ENCODE measurements at regions not wholly inside any gene's neighbourhood (a gene's known extent, or its start where the extent isn't known, plus 50 kb on each side); places are given as distances from the start of the nearest gene placed in this dataset.

DNA sequence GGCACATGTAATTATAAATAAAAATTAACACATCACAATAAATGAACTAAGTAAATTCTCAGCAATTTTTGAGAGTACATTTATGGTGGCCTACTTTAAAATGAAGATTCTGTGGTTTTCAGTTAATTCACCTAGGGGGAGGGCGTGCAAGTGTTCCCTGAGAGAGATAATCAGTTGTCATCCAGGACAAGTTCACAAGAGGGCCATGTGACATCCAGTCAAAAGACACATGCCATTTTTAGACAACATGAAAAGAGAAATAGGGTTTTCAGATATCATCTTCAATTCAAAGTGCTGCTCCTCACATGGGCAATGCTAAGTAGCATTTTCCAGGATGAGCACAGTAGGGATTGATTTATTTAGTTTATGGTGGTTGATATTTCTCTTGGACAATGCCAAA is 393.7 kb downstream of the STK39 start:
- H3K4me3 ChIP-seq (ENCODE audit: low read length): no peak overlapping the region
- H3K27me3 ChIP-seq (ENCODE audit: control insufficient read depth, insufficient read depth, low read length): no peaks in the 10 kb centered on the region
- WGBS (ENCODE audit: insufficient coverage): 75% methylated on average over 1 of the region's 1 CpG
- no peak overlapping the region for H3K27ac Mint-ChIP-seq
- H3K36me3 Mint-ChIP-seq: no peaks in the 10 kb centered on the region
- ATAC-seq: no peak
- H3K27me3 Mint-ChIP-seq (ENCODE audit: low read depth in 2 of 2): peaks cover 5 to 11% of the 10 kb centered on the region in 2 donors
- no peaks in the 10 kb centered on the region for H3K4me1 ChIP-seq (ENCODE audit: control insufficient read depth, insufficient read depth, low read length)
- TF ChIP-seq, protein P1, sequence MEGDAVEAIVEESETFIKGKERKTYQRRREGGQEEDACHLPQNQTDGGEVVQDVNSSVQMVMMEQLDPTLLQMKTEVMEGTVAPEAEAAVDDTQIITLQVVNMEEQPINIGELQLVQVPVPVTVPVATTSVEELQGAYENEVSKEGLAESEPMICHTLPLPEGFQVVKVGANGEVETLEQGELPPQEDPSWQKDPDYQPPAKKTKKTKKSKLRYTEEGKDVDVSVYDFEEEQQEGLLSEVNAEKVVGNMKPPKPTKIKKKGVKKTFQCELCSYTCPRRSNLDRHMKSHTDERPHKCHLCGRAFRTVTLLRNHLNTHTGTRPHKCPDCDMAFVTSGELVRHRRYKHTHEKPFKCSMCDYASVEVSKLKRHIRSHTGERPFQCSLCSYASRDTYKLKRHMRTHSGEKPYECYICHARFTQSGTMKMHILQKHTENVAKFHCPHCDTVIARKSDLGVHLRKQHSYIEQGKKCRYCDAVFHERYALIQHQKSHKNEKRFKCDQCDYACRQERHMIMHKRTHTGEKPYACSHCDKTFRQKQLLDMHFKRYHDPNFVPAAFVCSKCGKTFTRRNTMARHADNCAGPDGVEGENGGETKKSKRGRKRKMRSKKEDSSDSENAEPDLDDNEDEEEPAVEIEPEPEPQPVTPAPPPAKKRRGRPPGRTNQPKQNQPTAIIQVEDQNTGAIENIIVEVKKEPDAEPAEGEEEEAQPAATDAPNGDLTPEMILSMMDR (IDR thresholded peaks at IDR 0.05): no peak
- no peak overlapping the region for H3K27ac ChIP-seq (ENCODE audit: low read length)
- no peak overlapping the region for H3K4me3 Mint-ChIP-seq
- no peak for DNase-seq
- no peaks in the 10 kb centered on the region for H3K36me3 ChIP-seq (ENCODE audit: control insufficient read depth, insufficient read depth, low read length)
- H3K9me3 Mint-ChIP-seq: no peaks in the 10 kb centered on the region
- no peaks in the 10 kb centered on the region for H3K9me3 ChIP-seq (ENCODE audit: control insufficient read depth, insufficient read depth, low read length)
- no peaks in the 10 kb centered on the region for H3K4me1 Mint-ChIP-seq
- intact Hi-C loops (cut with micrococcal nuclease): no loop called here

- H3K9me3 ChIP-seq (ENCODE audit: control insufficient read depth, insufficient read depth, low read length): no peaks in the 10 kb centered on the region
- H3K27me3 Mint-ChIP-seq (ENCODE audit: low read depth in 2 of 2): peaks cover 8 to 11% of the 10 kb centered on the region in 2 donors
- H3K4me3 Mint-ChIP-seq: no peak overlapping the region
- H3K27ac ChIP-seq (ENCODE audit: low read length): no peak overlapping the region
- DNase-seq (no peak), ATAC-seq (no peak)
- H3K4me1 ChIP-seq (ENCODE audit: control insufficient read depth, insufficient read depth, low read length): no peaks in the 10 kb centered on the region
- no peak overlapping the region for H3K4me3 ChIP-seq (ENCODE audit: low read length)
- WGBS (ENCODE audit: insufficient coverage): 37% methylated on average over 1 of the region's 1 CpG
- intact Hi-C loops (cut with micrococcal nuclease): no loop called here
- H3K27ac Mint-ChIP-seq: no peak overlapping the region
- H3K4me1 Mint-ChIP-seq: no peaks in the 10 kb centered on the region
- H3K9me3 Mint-ChIP-seq: no peaks in the 10 kb centered on the region
- H3K36me3 ChIP-seq (ENCODE audit: control insufficient read depth, insufficient read depth, low read length): no peaks in the 10 kb centered on the region
- no peaks in the 10 kb centered on the region for H3K27me3 ChIP-seq (ENCODE audit: control insufficient read depth, insufficient read depth, low read length)
- H3K36me3 Mint-ChIP-seq: no peaks in the 10 kb centered on the region
- TF ChIP-seq, protein P1 (IDR thresholded peaks at IDR 0.05): no peak
Observed at GRCh38 chr2:167851876-167852275, 395.5 kb downstream of the STK39 start.

- Mint-ChIP-seq H3K27ac (no peak overlapping the region), H3K4me1 (no peaks in the 10 kb centered on the region), H3K27me3 (ENCODE audit: low read depth in 2 of 2) (peaks cover 11 to 13% of the 10 kb centered on the region in 2 donors), H3K36me3 (no peaks in the 10 kb centered on the region), H3K4me3 (no peak overlapping the region), H3K9me3 (no peaks in the 10 kb centered on the region)
- intact Hi-C loops (cut with micrococcal nuclease): no loop called here
- WGBS (ENCODE audit: insufficient coverage): 87% methylated on average over 4 of the region's 4 CpGs
- H3K9me3 ChIP-seq (ENCODE audit: control insufficient read depth, insufficient read depth, low read length): no peaks in the 10 kb centered on the region
- H3K36me3 ChIP-seq (ENCODE audit: control insufficient read depth, insufficient read depth, low read length): no peaks in the 10 kb centered on the region
- ATAC-seq: no peak
- H3K4me3 ChIP-seq (ENCODE audit: low read length): no peak overlapping the region
- TF ChIP-seq, protein P1 (IDR thresholded peaks at IDR 0.05): no peak
- no peaks in the 10 kb centered on the region for H3K27me3 ChIP-seq (ENCODE audit: control insufficient read depth, insufficient read depth, low read length)
- no peak for DNase-seq
- H3K4me1 ChIP-seq (ENCODE audit: control insufficient read depth, insufficient read depth, low read length): no peaks in the 10 kb centered on the region
- no peak overlapping the region for H3K27ac ChIP-seq (ENCODE audit: low read length)
Observed at GRCh38 chr2:167851323-167851860, 396.0 kb downstream of the STK39 start.
